DOHH2 (cell line): ENCODE measurements at regions not wholly inside any gene's neighbourhood (a gene's known extent, or its start where the extent isn't known, plus 50 kb on each side); places are given as distances from the start of the nearest gene placed in this dataset.

Experiments used
- H3F3A ChIP-seq: fragments of 200-600 bp; sonication (generic), shearing (Covaris generic); 2 replicates; pipeline ENCODE4 v1.6.0; 2016; ENCODE audit warnings: antibody characterized with exemption, mild to moderate bottlenecking; ENCODE audit not compliant: control insufficient read depth, insufficient read depth
- H3K27ac ChIP-seq: fragments of 200-600 bp; sonication (generic); 2 replicates; pipeline ENCODE4 v1.5.1; 2014; ENCODE audit warnings: low read depth, mild to moderate bottlenecking, low read length, moderate library complexity
- H3K27me3 ChIP-seq: fragments of 200-600 bp; sonication (generic); 2 replicates; pipeline ENCODE4 v1.6.1; 2014; ENCODE audit warnings: mild to moderate bottlenecking, low read length, mixed read lengths; ENCODE audit not compliant: control insufficient read depth
- H3K36me3 ChIP-seq: fragments of 200-600 bp; sonication (generic); 2 replicates; pipeline ENCODE4 v1.6.1; 2014; ENCODE audit warnings: mild to moderate bottlenecking, low read length, moderate library complexity, mixed read lengths; ENCODE audit not compliant: control insufficient read depth
- H3K4me1 ChIP-seq: fragments of 200-600 bp; sonication (generic); 2 replicates; pipeline ENCODE4 v1.6.1; 2014; ENCODE audit warnings: mild to moderate bottlenecking, low read length, mixed read lengths; ENCODE audit not compliant: control insufficient read depth
- H3K4me2 ChIP-seq: fragments of 200-600 bp; sonication (generic); 2 replicates; pipeline ENCODE4 v1.6.0; 2014; ENCODE audit warnings: mild to moderate bottlenecking, low read length, moderate library complexity
- H3K4me3 ChIP-seq: fragments of 200-600 bp; sonication (generic); 2 replicates; pipeline ENCODE4 v1.5.1; 2014; ENCODE audit warnings: mild to moderate bottlenecking, low read length, mixed read lengths
- H3K79me2 ChIP-seq: fragments of 200-600 bp; sonication (generic); 2 replicates; pipeline ENCODE4 v1.6.1; 2014; ENCODE audit warnings: mild to moderate bottlenecking, low read length, mixed read lengths; ENCODE audit not compliant: control insufficient read depth
- H3K9me2 ChIP-seq: fragments of 200-600 bp; sonication (generic); replicated peaks from 2 replicates; pipeline ENCODE4 v1.6.1; 2014; ENCODE audit warnings: mild to moderate bottlenecking, low read length, mixed read lengths; ENCODE audit not compliant: control insufficient read depth
- H3K9me3 ChIP-seq: fragments of 200-600 bp; sonication (generic); 2 replicates; pipeline ENCODE4 v1.6.1; 2014; ENCODE audit warnings: antibody characterized with exemption, low read length, mixed read lengths; ENCODE audit not compliant: control insufficient read depth, insufficient read depth
- H4K20me1 ChIP-seq: fragments of 200-600 bp; sonication (generic); 2 replicates; pipeline ENCODE4 v1.6.0; 2014; ENCODE audit warnings: low read depth, mild to moderate bottlenecking, antibody characterized with exemption, low read length, moderate library complexity; ENCODE audit not compliant: control insufficient read depth, insufficient read depth
- CTCF ChIP-seq: fragments of 200-600 bp; sonication (generic); IDR thresholded peaks from one replicate; pipeline ENCODE4 v1.5.1; 2014; ENCODE audit warnings: antibody characterized with exemption, mild to moderate bottlenecking, low read depth, low read length; ENCODE audit not compliant: poor library complexity, severe bottlenecking
- EZH2phosphoT487 ChIP-seq: fragments of 200-600 bp; sonication (generic); IDR thresholded peaks from 2 replicates; pipeline ENCODE4 v1.6.1; 2017; ENCODE audit warnings: borderline replicate concordance, mild to moderate bottlenecking, antibody characterized with exemption, low read length, moderate library complexity, mixed read lengths

- Histone ChIP-seq H3K27ac (no peak overlapping the region), H3K4me3 (no peak overlapping the region), H4K20me1 (no peaks in the 10 kb centered on the region), H3K9me2 (no peaks in the 10 kb centered on the region), H3F3A (no peaks in the 10 kb centered on the region), H3K36me3 (no peaks in the 10 kb centered on the region), H3K4me1 (no peaks in the 10 kb centered on the region), H3K9me3 (no peaks in the 10 kb centered on the region), H3K4me2 (no peak overlapping the region), H3K79me2 (no peaks in the 10 kb centered on the region), H3K27me3 (no peaks in the 10 kb centered on the region)
- no peak for TF ChIP-seq CTCF
- TF ChIP-seq EZH2phosphoT487: no peak
Measured at GRCh38 chr5:21694567-21694966, 1158.6 kb downstream of the CDH12 start.

- H3K4me3 ChIP-seq: no peak overlapping the region
- H3K9me3 ChIP-seq: no peaks in the 10 kb centered on the region
- H3K79me2 ChIP-seq: no peaks in the 10 kb centered on the region
- no peaks in the 10 kb centered on the region for H3K36me3 ChIP-seq
- no peaks in the 10 kb centered on the region for H4K20me1 ChIP-seq
- H3K9me2 ChIP-seq: no peaks in the 10 kb centered on the region
- H3K27me3 ChIP-seq: no peaks in the 10 kb centered on the region
- H3K4me2 ChIP-seq: no peak overlapping the region
- H3F3A ChIP-seq: no peaks in the 10 kb centered on the region
- H3K4me1 ChIP-seq: no peaks in the 10 kb centered on the region
- TF ChIP-seq CTCF (no peak), EZH2phosphoT487 (no peak)
- H3K27ac ChIP-seq: no peak overlapping the region
Measured at GRCh38 chr5:21693591-21693990, 1159.6 kb downstream of the CDH12 start.

GRCh38 chr5:21689587-21689986 is 1163.6 kb downstream of the CDH12 start:
- H3K27ac ChIP-seq: no peak overlapping the region
- no peaks in the 10 kb centered on the region for H3K27me3 ChIP-seq
- H3K4me1 ChIP-seq: no peaks in the 10 kb centered on the region
- H3K9me2 ChIP-seq: no peaks in the 10 kb centered on the region
- H3K36me3 ChIP-seq: no peaks in the 10 kb centered on the region
- no peaks in the 10 kb centered on the region for H3K79me2 ChIP-seq
- no peak overlapping the region for H3K4me3 ChIP-seq
- H3K9me3 ChIP-seq: no peaks in the 10 kb centered on the region
- no peak overlapping the region for H3K4me2 ChIP-seq
- H4K20me1 ChIP-seq: no peaks in the 10 kb centered on the region
- H3F3A ChIP-seq: no peaks in the 10 kb centered on the region
- TF ChIP-seq EZH2phosphoT487 (no peak), CTCF (no peak)

GRCh38 chr5:21688655-21689054 is 1164.5 kb downstream of the CDH12 start:
- no peaks in the 10 kb centered on the region for H3K27me3 ChIP-seq
- no peaks in the 10 kb centered on the region for H3K36me3 ChIP-seq
- H3K4me3 ChIP-seq: no peak overlapping the region
- no peaks in the 10 kb centered on the region for H3K9me2 ChIP-seq
- H3K79me2 ChIP-seq: no peaks in the 10 kb centered on the region
- no peaks in the 10 kb centered on the region for H3F3A ChIP-seq
- no peaks in the 10 kb centered on the region for H3K9me3 ChIP-seq
- no peak overlapping the region for H3K4me2 ChIP-seq
- no peaks in the 10 kb centered on the region for H4K20me1 ChIP-seq
- no peak overlapping the region for H3K27ac ChIP-seq
- no peak for TF ChIP-seq CTCF
- no peak for TF ChIP-seq EZH2phosphoT487
- no peaks in the 10 kb centered on the region for H3K4me1 ChIP-seq
